ENCODE measurements at regions not wholly inside any gene's neighbourhood (a gene's known extent, or its start where the extent isn't known, plus 50 kb on each side); places are given as distances from the start of the nearest gene placed in this dataset.

DNA sequence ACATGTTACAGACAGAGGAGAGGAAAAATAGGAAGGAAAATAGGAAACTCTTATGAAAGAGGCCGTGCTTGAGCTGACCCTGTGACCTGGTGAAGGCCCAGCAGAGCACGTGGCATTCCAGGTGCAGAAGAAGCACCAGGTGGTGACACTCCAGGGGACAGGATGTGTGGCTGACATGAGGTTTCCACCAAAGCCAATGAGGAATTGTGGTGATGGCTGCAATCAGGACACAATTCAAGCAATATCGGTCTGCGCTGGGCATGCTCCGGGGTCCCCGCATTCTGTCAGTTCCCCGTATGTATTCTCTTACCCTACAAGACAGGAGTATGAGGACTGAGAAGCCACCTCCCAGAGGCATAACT, 504.2 kb downstream of the EIPR1 start:
- Histone ChIP-seq H4K8ac (ENCODE audit: low read depth in 2 of 2, low read length in 2 of 2) (no peak overlapping the region), H2BK15ac (ENCODE audit: low read depth, low read length) (no peak overlapping the region), H3K4me3 (ENCODE audit: insufficient read depth, low read depth, low read length) (no peak overlapping the region), H3K23ac (ENCODE audit: low read depth, low read length) (no peak overlapping the region), H3K27me3 (ENCODE audit: control insufficient read depth, insufficient read depth, low read length) (no peaks in the 10 kb centered on the region), H3K36me3 (ENCODE audit: control insufficient read depth, insufficient read depth, low read length) (no peaks in the 10 kb centered on the region), H3K9ac (ENCODE audit: low read depth, low read length) (no peak overlapping the region), H3K56ac (ENCODE audit: extremely low read depth, insufficient read depth, low read length) (no peak overlapping the region), H2BK5ac (ENCODE audit: low read depth, low read length, poor library complexity, severe bottlenecking) (no peak overlapping the region), H3K9me1 (ENCODE audit: insufficient read depth, low read length) (no peaks in the 10 kb centered on the region), H4K91ac (ENCODE audit: insufficient read depth, low read depth, low read length) (no peak overlapping the region), H3K4me1 (ENCODE audit: control insufficient read depth, insufficient read depth, low read length) (no peaks in the 10 kb centered on the region), H4K5ac (ENCODE audit: low read depth, low read length) (no peak overlapping the region), H4K20me1 (ENCODE audit: insufficient read depth, low read length) (no peaks in the 10 kb centered on the region), H2AK9ac (replicated peaks; ENCODE audit: low read depth, low read length, poor library complexity) (no peak overlapping the region), H2AK5ac (ENCODE audit: low read depth, low read length) (no peak overlapping the region), H3K27ac (ENCODE audit: insufficient read depth, low read length) (no peak overlapping the region), H3K79me1 (ENCODE audit: low read depth in 1 of 2, low read length in 2 of 2) (no peaks in the 10 kb centered on the region), H2AFZ (replicated peaks; ENCODE audit: low read length, poor library complexity) (no peak overlapping the region), H2BK120ac (ENCODE audit: low read depth, low read length) (no peak overlapping the region), H3K9me3 (ENCODE audit: control insufficient read depth, insufficient read depth, low read length) (peaks cover 53% of the 10 kb centered on the region), H3K4ac (ENCODE audit: low read depth, low read length) (no peak overlapping the region), H3K18ac (ENCODE audit: low read depth, low read length) (no peak overlapping the region), H2BK20ac (ENCODE audit: low read depth, low read length) (no peak overlapping the region), H3K14ac (replicated peaks; ENCODE audit: low read depth, low read length) (no peak overlapping the region), H3K4me2 (ENCODE audit: low read depth, low read length) (no peak overlapping the region)
- intact Hi-C loops (cut with micrococcal nuclease) (no loop called here), dilution Hi-C loops (cut with HindIII; ENCODE audit: low sequenced_read_pairs, unreplicated experiment) (no loop called here), in situ Hi-C loops (cut with MboI; ENCODE audit: low sequenced_read_pairs) (no loop called here)
- DNase-seq (no peak), ATAC-seq (ENCODE audit: low read depth) (no peak)
- CTCF ChIA-PET: no interaction called here
- TF ChIP-seq, protein P1, sequence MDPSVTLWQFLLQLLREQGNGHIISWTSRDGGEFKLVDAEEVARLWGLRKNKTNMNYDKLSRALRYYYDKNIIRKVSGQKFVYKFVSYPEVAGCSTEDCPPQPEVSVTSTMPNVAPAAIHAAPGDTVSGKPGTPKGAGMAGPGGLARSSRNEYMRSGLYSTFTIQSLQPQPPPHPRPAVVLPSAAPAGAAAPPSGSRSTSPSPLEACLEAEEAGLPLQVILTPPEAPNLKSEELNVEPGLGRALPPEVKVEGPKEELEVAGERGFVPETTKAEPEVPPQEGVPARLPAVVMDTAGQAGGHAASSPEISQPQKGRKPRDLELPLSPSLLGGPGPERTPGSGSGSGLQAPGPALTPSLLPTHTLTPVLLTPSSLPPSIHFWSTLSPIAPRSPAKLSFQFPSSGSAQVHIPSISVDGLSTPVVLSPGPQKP (IDR thresholded peaks at IDR 0.05; ENCODE audit: borderline replicate concordance, low read depth, low read length): no peak
- no peak for TF ChIP-seq RAD21 (IDR thresholded peaks at IDR 0.05; ENCODE audit: low read length)
- no peak for TF ChIP-seq POLR2A (IDR thresholded peaks at IDR 0.05; ENCODE audit: low read depth, low read length)
- TF ChIP-seq CHD1 (IDR thresholded peaks at IDR 0.05; ENCODE audit: low read depth, low read length): no peak
- TF ChIP-seq MAZ (IDR thresholded peaks at IDR 0.05; ENCODE audit: borderline replicate concordance, low read depth, low read length): no peak
- no peak for TF ChIP-seq SMC3 (IDR thresholded peaks at IDR 0.05; ENCODE audit: low read depth, low read length)
- no peak for TF ChIP-seq RCOR1 (IDR thresholded peaks at IDR 0.05; ENCODE audit: insufficient replicate concordance, low read length)
- TF ChIP-seq MXI1 (IDR thresholded peaks at IDR 0.05; ENCODE audit: borderline replicate concordance, low read depth, low read length): no peak
- no peak for TF ChIP-seq RFX5 (IDR thresholded peaks at IDR 0.05; ENCODE audit: low read depth, low read length)
- POLR2A ChIA-PET (ENCODE audit: unreplicated experiment): no interaction called here
- 17% methylated on average over 2 of the region's 7 CpGs; no CpG with 5 or more reads in 1 of the 2 experiments for WGBS, 2 experiments (ENCODE audit: extremely low coverage in 2 of 2, insufficient read length in 1 of 2)
- no TSS peak for BruUV-seq (replicated peaks)
